Loucy (cell line): ENCODE measurements at regions not wholly inside any gene's neighbourhood (a gene's known extent, or its start where the extent isn't known, plus 50 kb on each side); places are given as distances from the start of the nearest gene placed in this dataset.
A peak's percentile ranks its signal among the peaks of the same experiment; 100 is the strongest.

ENCODE experiments used
- H2AFZ ChIP-seq: fragments of 200-600 bp; sonication (generic); 2 replicates; pipeline ENCODE4 v1.6.0; 2016; ENCODE audit warnings: antibody characterized with exemption, mild to moderate bottlenecking, low read length, moderate library complexity
- H3F3A ChIP-seq: fragments of 200-600 bp; 2 replicates; pipeline ENCODE4 v1.6.0; 2016; ENCODE audit warnings: antibody characterized with exemption, low read depth, mild to moderate bottlenecking
- H3K27me3 ChIP-seq: fragments of 200-600 bp; sonication (generic); 2 replicates; pipeline ENCODE4 v1.6.1; 2014; ENCODE audit warnings: low read length, mild to moderate bottlenecking; ENCODE audit not compliant: insufficient read depth, poor library complexity, severe bottlenecking
- H3K36me3 ChIP-seq: fragments of 200-600 bp; sonication (generic); 2 replicates; pipeline ENCODE4 v1.6.1; 2016; ENCODE audit warnings: low read length; ENCODE audit not compliant: insufficient read depth
- H3K4me1 ChIP-seq: fragments of 200-600 bp; sonication (generic); 2 replicates; pipeline ENCODE4 v1.5.1; 2014; ENCODE audit warnings: low read length, mild to moderate bottlenecking; ENCODE audit not compliant: insufficient read depth, poor library complexity, severe bottlenecking
- H3K4me2 ChIP-seq: fragments of 200-600 bp; sonication (generic); 2 replicates; pipeline ENCODE4 v1.6.0; 2014; ENCODE audit warnings: antibody characterized with exemption, low read length, low read depth, mild to moderate bottlenecking; ENCODE audit not compliant: poor library complexity, severe bottlenecking
- H3K4me3 ChIP-seq: fragments of 200-600 bp; sonication (generic); 2 replicates; pipeline ENCODE4 v1.5.1; 2014; ENCODE audit warnings: low read length, mild to moderate bottlenecking, mixed read lengths; ENCODE audit not compliant: poor library complexity, severe bottlenecking
- H3K79me2 ChIP-seq: fragments of 200-600 bp; sonication (generic); 2 replicates; pipeline ENCODE4 v1.6.1; 2014; ENCODE audit warnings: low read length; ENCODE audit not compliant: insufficient read depth
- H3K9ac ChIP-seq: fragments of 200-600 bp; sonication (generic); 2 replicates; pipeline ENCODE4 v1.6.0; 2014; ENCODE audit warnings: mild to moderate bottlenecking, low read depth, low read length, moderate library complexity; ENCODE audit not compliant: poor library complexity, severe bottlenecking
- H3K9me2 ChIP-seq: fragments of 200-600 bp; sonication (generic); replicated peaks from 2 replicates; pipeline ENCODE4 v1.6.1; 2016; ENCODE audit warnings: low read depth, low read length, mixed read lengths
- H3K9me3 ChIP-seq: fragments of 200-600 bp; sonication (generic); 2 replicates; pipeline ENCODE4 v1.6.1; 2014; ENCODE audit warnings: mild to moderate bottlenecking, antibody characterized with exemption, low read length, low read depth; ENCODE audit not compliant: insufficient read depth
- H4K20me1 ChIP-seq: fragments of 200-600 bp; sonication (generic); 2 replicates; pipeline ENCODE4 v1.6.0; 2014; ENCODE audit warnings: antibody characterized with exemption, low read length, mild to moderate bottlenecking; ENCODE audit not compliant: insufficient read depth, poor library complexity, severe bottlenecking
- CTCF ChIP-seq: fragments of 200-600 bp; sonication (generic); conservative IDR thresholded peaks from 2 replicates; pipeline ENCODE4 v1.5.1; 2014; ENCODE audit warnings: mild to moderate bottlenecking, antibody characterized with exemption, low read length
- EZH2phosphoT487 ChIP-seq: fragments of 200-600 bp; IDR thresholded peaks from 2 replicates; pipeline ENCODE4 v1.6.1; 2018; ENCODE audit warnings: antibody characterized with exemption, mild to moderate bottlenecking, moderate library complexity, borderline replicate concordance

DNA sequence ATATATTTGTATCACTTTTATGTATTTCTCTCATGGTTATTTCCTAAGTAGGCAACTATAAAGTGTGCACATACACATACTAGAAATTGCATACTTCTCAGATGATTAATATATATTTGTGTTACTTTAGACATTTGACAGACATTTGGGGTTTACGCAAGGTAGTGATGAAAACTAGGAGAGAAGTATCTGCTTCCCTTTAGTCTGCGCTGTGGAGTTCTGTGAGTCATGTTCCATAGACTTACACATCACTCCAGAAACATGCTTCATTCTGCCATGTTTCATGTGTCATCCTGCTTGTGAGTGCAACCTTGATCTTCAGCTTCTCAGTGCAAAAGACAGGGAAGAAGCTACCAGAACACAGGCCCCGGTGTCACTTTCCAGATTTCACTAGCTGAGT lies 200.7 kb upstream of the BMP2 start:
- H3F3A ChIP-seq, result no peaks in the 10 kb centered on the region
- H3K9me3 ChIP-seq, result no peaks in the 10 kb centered on the region
- no peak overlapping the region for H3K4me2 ChIP-seq
- TF ChIP-seq CTCF (no peak), EZH2phosphoT487 (no peak)
- no peaks in the 10 kb centered on the region for H3K36me3 ChIP-seq
- H3K9me2 ChIP-seq, result no peaks in the 10 kb centered on the region
- no peak overlapping the region for H3K9ac ChIP-seq
- no peak overlapping the region for H2AFZ ChIP-seq
- no peaks in the 10 kb centered on the region for H3K79me2 ChIP-seq
- no peak overlapping the region for H3K4me3 ChIP-seq
- H3K27me3 ChIP-seq, result no peaks in the 10 kb centered on the region
- H4K20me1 ChIP-seq, result no peaks in the 10 kb centered on the region
- no peaks in the 10 kb centered on the region for H3K4me1 ChIP-seq

GRCh38 chr20:6562111-6562510 lies 205.4 kb upstream of the BMP2 start:
- no peaks in the 10 kb centered on the region for H3F3A ChIP-seq
- TF ChIP-seq CTCF (no peak), EZH2phosphoT487 (no peak)
- no peaks in the 10 kb centered on the region for H3K9me3 ChIP-seq
- no peak overlapping the region for H3K9ac ChIP-seq
- H3K4me3 ChIP-seq, result no peak overlapping the region
- H3K4me2 ChIP-seq, result no peak overlapping the region
- H3K4me1 ChIP-seq, result no peaks in the 10 kb centered on the region
- no peaks in the 10 kb centered on the region for H3K36me3 ChIP-seq
- H3K27me3 ChIP-seq, result no peaks in the 10 kb centered on the region
- H3K9me2 ChIP-seq, result no peaks in the 10 kb centered on the region
- H2AFZ ChIP-seq, result no peak overlapping the region
- no peaks in the 10 kb centered on the region for H3K79me2 ChIP-seq
- H4K20me1 ChIP-seq, result no peaks in the 10 kb centered on the region

- Histone ChIP-seq H3K27me3 (no peaks in the 10 kb centered on the region), H3F3A (no peaks in the 10 kb centered on the region), H3K4me2 (peak overlapping the region; percentile 28), H3K4me1 (no peaks in the 10 kb centered on the region), H3K36me3 (no peaks in the 10 kb centered on the region), H2AFZ (peak overlapping the region; percentile 66; the same call in 1 of the 2 replicates), H3K9me2 (no peaks in the 10 kb centered on the region), H3K9me3 (no peaks in the 10 kb centered on the region), H3K9ac (no peak overlapping the region), H4K20me1 (no peaks in the 10 kb centered on the region), H3K4me3 (peak overlapping the region; percentile 46), H3K79me2 (no peaks in the 10 kb centered on the region)
- TF ChIP-seq EZH2phosphoT487 (no peak), CTCF (no peak)
Observed at GRCh38 chr20:6560978-6561377, 206.5 kb upstream of the BMP2 start.
